Right lobe of liver (tissue), 4 donors: ENCODE measurements at regions not wholly inside any gene's neighbourhood (a gene's known extent, or its start where the extent isn't known, plus 50 kb on each side); places are given as distances from the start of the nearest gene placed in this dataset.

Experiments used
- CTCF ChIP-seq, 4 donors: fragments of 200-600 bp in 3 of 4; fragments of 450-650 bp in 1 of 4; IDR thresholded peaks; one replicate each; pipeline versions ENCODE4 v1.5.1 to v1.8.0; 2016 to 2022; ENCODE audit warnings: antibody characterized with exemption in 4 of 4, mild to moderate bottlenecking in 2 of 4
- POLR2A ChIP-seq: fragments of 450-650 bp; IDR thresholded peaks from one replicate; pipeline ENCODE4 v1.6.1; 2017; ENCODE audit warnings: antibody characterized with exemption, mild to moderate bottlenecking
- donor health status: DM: no; HTN: no; CAD: no.
- donor health status: DM: no; HTN: no; CAD: no.
- donor health status: DM: no; HTN: yes; CAD: no.

GRCh38 chr1:22320587-22321344 is 130.9 kb upstream of the ZBTB40 start:
- TF ChIP-seq POLR2A (no peak), CTCF (IDR thresholded peaks at IDR 0.05) (no peak)
